RPMI7951 (cell line): ENCODE measurements at regions not wholly inside any gene's neighbourhood (a gene's known extent, or its start where the extent isn't known, plus 50 kb on each side); places are given as distances from the start of the nearest gene placed in this dataset.

ENCODE experiments used
- DNase-seq: peaks from one replicate; pipeline ENCODE4 v3.0.0-alpha.2; 2012; ENCODE audit warnings: low read depth

- DNase-seq = no peak
These were observed 71.3 kb upstream of the TEX51 start for GRCh38 chr2:126827371-126827770.

GRCh38 chr2:126828051-126828450 is 70.6 kb upstream of the TEX51 start:
- DNase-seq = no peak

- DNase-seq = no peak
These were observed 70.2 kb upstream of the TEX51 start for GRCh38 chr2:126828491-126828890.

GRCh38 chr2:126831234-126832005 is 67.3 kb upstream of the TEX51 start:
- peak; percentile 77 for DNase-seq

- DNase-seq = peak; percentile 8
These were observed 66.7 kb upstream of the TEX51 start for GRCh38 chr2:126832014-126832413.

GRCh38 chr2:126832757-126833156 is 65.9 kb upstream of the TEX51 start:
- DNase-seq = no peak

- DNase-seq = no peak
These were observed 64.6 kb upstream of the TEX51 start for GRCh38 chr2:126834006-126834659.

- no peak for DNase-seq
These were observed 63.4 kb upstream of the TEX51 start for GRCh38 chr2:126835261-126835660.

- DNase-seq = no peak
These were observed 62.9 kb upstream of the TEX51 start for GRCh38 chr2:126835831-126836230.

- DNase-seq = no peak
These were observed 61.7 kb upstream of the TEX51 start for GRCh38 chr2:126836761-126837679.

GRCh38 chr2:126837966-126838715 is 60.5 kb upstream of the TEX51 start:
- no peak for DNase-seq

GRCh38 chr2:126838716-126838985 is 60.0 kb upstream of the TEX51 start:
- DNase-seq = no peak

- DNase-seq = peak; percentile 14
These were observed 58.9 kb upstream of the TEX51 start for GRCh38 chr2:126839796-126840195.

- no peak for DNase-seq
These were observed 55.6 kb upstream of the TEX51 start for GRCh38 chr2:126843081-126843480.

GRCh38 chr2:126846241-126846640 is 52.4 kb upstream of the TEX51 start:
- DNase-seq = no peak
